H9 (cell line): ENCODE measurements at regions not wholly inside any gene's neighbourhood (a gene's known extent, or its start where the extent isn't known, plus 50 kb on each side); places are given as distances from the start of the nearest gene placed in this dataset.

Experiments used
- DNase-seq: peaks from one replicate; pipeline ENCODE4 v3.0.0-alpha.2; 2017
- H2AFZ ChIP-seq: one replicate; pipeline ENCODE4 v1.6.1; 2013; ENCODE audit warnings: mild to moderate bottlenecking, low read length, control low read depth, moderate library complexity
- H2AK5ac ChIP-seq: 2 replicates; pipeline ENCODE4 v1.6.1; 2013; ENCODE audit warnings: low read length, control low read depth, mixed read lengths; ENCODE audit not compliant: insufficient read length
- H2BK120ac ChIP-seq: one replicate; pipeline ENCODE4 v1.6.1; 2013; ENCODE audit warnings: low read depth, mild to moderate bottlenecking, low read length, control low read depth, inconsistent platforms; ENCODE audit not compliant: poor library complexity, severe bottlenecking
- H2BK12ac ChIP-seq: 2 replicates; pipeline ENCODE4 v1.6.1; 2013; ENCODE audit warnings: low read length, control low read depth, mixed read lengths, low read depth; ENCODE audit not compliant: insufficient read length
- H2BK15ac ChIP-seq: 2 replicates; pipeline ENCODE4 v1.6.1; 2013; ENCODE audit warnings: low read depth, low read length, control low read depth
- H2BK20ac ChIP-seq: one replicate; pipeline ENCODE4 v1.6.1; 2013; ENCODE audit warnings: low read depth, mild to moderate bottlenecking, low read length, control low read depth, inconsistent platforms; ENCODE audit not compliant: poor library complexity, severe bottlenecking
- H2BK5ac ChIP-seq: 2 replicates; pipeline ENCODE4 v1.6.1; 2013; ENCODE audit warnings: low read length, control low read depth, mixed read lengths; ENCODE audit not compliant: insufficient read length
- H3K14ac ChIP-seq: 2 replicates; pipeline ENCODE4 v1.6.1; 2013; ENCODE audit warnings: low read length, control low read depth; ENCODE audit not compliant: insufficient read depth
- H3K18ac ChIP-seq: 2 replicates; pipeline ENCODE4 v1.6.1; 2013; ENCODE audit warnings: low read depth, mild to moderate bottlenecking, mixed read lengths, low read length, control low read depth; ENCODE audit not compliant: insufficient read length
- H3K23ac ChIP-seq: 2 replicates; pipeline ENCODE4 v1.6.1; 2013; ENCODE audit warnings: low read length, control low read depth, mixed read lengths, low read depth; ENCODE audit not compliant: insufficient read length
- H3K23me2 ChIP-seq: 2 replicates; pipeline ENCODE4 v1.6.1; 2013; ENCODE audit warnings: low read depth, mild to moderate bottlenecking, mixed read lengths, low read length, control low read depth; ENCODE audit not compliant: insufficient read length, poor library complexity, severe bottlenecking
- H3K27ac ChIP-seq: 2 replicates; pipeline ENCODE4 v1.5.1; 2013; ENCODE audit warnings: low read length, control low read depth, mixed read lengths, low read depth; ENCODE audit not compliant: insufficient read length
- H3K27me3 ChIP-seq: 2 replicates; pipeline ENCODE4 v1.6.1; 2013; ENCODE audit warnings: low read length, control low read depth, inconsistent platforms; ENCODE audit not compliant: insufficient read depth
- H3K4ac ChIP-seq: 2 replicates; pipeline ENCODE4 v1.6.1; 2013; ENCODE audit warnings: low read depth, mild to moderate bottlenecking, control low read depth, inconsistent platforms, low read length, moderate library complexity
- H3K4me1 ChIP-seq: 2 replicates; pipeline ENCODE4 v1.6.1; 2013; ENCODE audit warnings: low read length, control low read depth, inconsistent platforms; ENCODE audit not compliant: insufficient read depth
- H3K4me2 ChIP-seq: 2 replicates; pipeline ENCODE4 v1.6.1; 2013; ENCODE audit warnings: low read length, control low read depth, mixed read lengths; ENCODE audit not compliant: insufficient read length, insufficient read depth
- H3K56ac ChIP-seq: 2 replicates; pipeline ENCODE4 v1.6.1; 2013; ENCODE audit warnings: low read depth, mild to moderate bottlenecking, mixed read lengths, low read length, control low read depth; ENCODE audit not compliant: insufficient read length
- H3K79me1 ChIP-seq: 2 replicates; pipeline ENCODE4 v1.6.1; 2013; ENCODE audit warnings: low read depth, mild to moderate bottlenecking, moderate library complexity, low read length, control low read depth, inconsistent platforms; ENCODE audit not compliant: insufficient read depth, poor library complexity, severe bottlenecking
- H3K79me2 ChIP-seq: 2 replicates; pipeline ENCODE4 v1.6.1; 2013; ENCODE audit warnings: low read length, control low read depth, inconsistent platforms; ENCODE audit not compliant: insufficient read depth
- H3K9ac ChIP-seq: 2 replicates; pipeline ENCODE4 v1.6.1; 2013; ENCODE audit warnings: low read length, control low read depth, mixed read lengths; ENCODE audit not compliant: insufficient read length; ENCODE audit errors: extremely low read depth
- H3K9me3 ChIP-seq: one replicate; pipeline ENCODE4 v1.6.1; 2013; ENCODE audit warnings: low read depth, low read length, inconsistent platforms; ENCODE audit not compliant: control insufficient read depth
- H3T11ph ChIP-seq: one replicate; pipeline ENCODE4 v1.6.1; 2013; ENCODE audit warnings: mild to moderate bottlenecking, low read length, control low read depth, inconsistent platforms
- H4K20me1 ChIP-seq: one replicate; pipeline ENCODE4 v1.6.1; 2013; ENCODE audit not compliant: control insufficient read depth, insufficient read length, insufficient read depth
- H4K5ac ChIP-seq: 2 replicates; pipeline ENCODE4 v1.6.1; 2013; ENCODE audit warnings: low read depth, mild to moderate bottlenecking, mixed read lengths, low read length, control low read depth; ENCODE audit not compliant: insufficient read length
- H4K8ac ChIP-seq: replicated peaks from 2 replicates; pipeline ENCODE4 v1.6.1; 2013; ENCODE audit warnings: low read length, control low read depth, mixed read lengths, low read depth; ENCODE audit not compliant: insufficient read length
- H4K91ac ChIP-seq: 2 replicates; pipeline ENCODE4 v1.6.1; 2013; ENCODE audit warnings: low read depth, mild to moderate bottlenecking, moderate library complexity, mixed read lengths, low read length, control low read depth; ENCODE audit not compliant: insufficient read length
- H3K27ac Mint-ChIP-seq, 3 experiments: 2 replicates in 2 of 3; 3 replicates in 1 of 3; pipeline ENCODE4 v1.8.0; 2020 to 2021; ENCODE audit warnings: mixed read lengths in 3 of 3, mild to moderate bottlenecking in 1 of 3, moderate library complexity in 1 of 3
- H3K27me3 Mint-ChIP-seq: 2 replicates; pipeline ENCODE4 v1.8.0; 2021; ENCODE audit warnings: low read depth, mild to moderate bottlenecking, moderate library complexity, mixed read lengths
- H3K36me3 Mint-ChIP-seq, 3 experiments: 2 replicates in 2 of 3; 3 replicates in 1 of 3; pipeline ENCODE4 v1.8.0; 2020 to 2021; ENCODE audit warnings: low read depth in 3 of 3, mixed read lengths in 3 of 3; ENCODE audit not compliant: insufficient read depth in 1 of 3
- H3K4me1 Mint-ChIP-seq, 2 experiments: 2 replicates each; pipeline ENCODE4 v1.8.0; 2020; ENCODE audit warnings: mixed read lengths in 2 of 2
- H3K4me3 Mint-ChIP-seq, 2 experiments: 2 replicates in 1 of 2; 3 replicates in 1 of 2; pipeline ENCODE4 v1.8.0; 2020 to 2021; ENCODE audit warnings: mild to moderate bottlenecking in 2 of 2, mixed read lengths in 2 of 2, moderate library complexity in 1 of 2
- H3K9me3 Mint-ChIP-seq, 2 experiments: 2 replicates in 1 of 2; 3 replicates in 1 of 2; pipeline ENCODE4 v1.8.0; 2020; ENCODE audit warnings: mild to moderate bottlenecking in 2 of 2, mixed read lengths in 2 of 2, moderate library complexity in 1 of 2
- CTCF ChIP-seq: fragments of 200-600 bp; sonication (generic); conservative IDR thresholded peaks from 3 replicates; pipeline ENCODE4 v1.8.0; 2021; ENCODE audit warnings: antibody characterized with exemption, mild to moderate bottlenecking

GRCh38 chr13:103287659-103288058 is 221.4 kb upstream of the SLC10A2 start:
- no peak overlapping the region for H2BK12ac ChIP-seq
- no peaks in the 10 kb centered on the region for H3K23me2 ChIP-seq
- H3K4me1 ChIP-seq: no peaks in the 10 kb centered on the region
- no peak overlapping the region for H3K9ac ChIP-seq
- no peak overlapping the region for H3T11ph ChIP-seq
- no peak overlapping the region for H4K8ac ChIP-seq
- DNase-seq: no peak
- H4K5ac ChIP-seq: no peak overlapping the region
- no peaks in the 10 kb centered on the region for H4K20me1 ChIP-seq
- H3K56ac ChIP-seq: no peak overlapping the region
- H2BK120ac ChIP-seq: no peak overlapping the region
- H3K4me1 Mint-ChIP-seq: peaks cover 12 to 17% of the 10 kb centered on the region in 2 experiments
- H3K27me3 Mint-ChIP-seq: no peaks in the 10 kb centered on the region
- no peak overlapping the region for H4K91ac ChIP-seq
- no peak overlapping the region for H3K14ac ChIP-seq
- no peaks in the 10 kb centered on the region for H3K27me3 ChIP-seq
- no peaks in the 10 kb centered on the region for H3K79me1 ChIP-seq
- no peak overlapping the region for H3K4me3 Mint-ChIP-seq
- H3K18ac ChIP-seq: no peak overlapping the region
- H3K4ac ChIP-seq: no peak overlapping the region
- no peak overlapping the region for H3K27ac ChIP-seq
- H2BK5ac ChIP-seq: no peak overlapping the region
- H2BK15ac ChIP-seq: no peak overlapping the region
- no peak overlapping the region for H2AFZ ChIP-seq
- H3K36me3 Mint-ChIP-seq: no peaks in the 10 kb centered on the region; a peak in 1 of 7 replicates
- TF ChIP-seq CTCF: no peak
- H2AK5ac ChIP-seq: no peak overlapping the region
- H2BK20ac ChIP-seq: no peak overlapping the region
- no peaks in the 10 kb centered on the region for H3K9me3 ChIP-seq
- no peak overlapping the region for H3K27ac Mint-ChIP-seq
- no peaks in the 10 kb centered on the region for H3K9me3 Mint-ChIP-seq
- no peak overlapping the region for H3K4me2 ChIP-seq
- no peaks in the 10 kb centered on the region for H3K79me2 ChIP-seq
- no peak overlapping the region for H3K23ac ChIP-seq
